BE2C (cell line): ENCODE measurements at regions not wholly inside any gene's neighbourhood (a gene's known extent, or its start where the extent isn't known, plus 50 kb on each side); places are given as distances from the start of the nearest gene placed in this dataset.

ENCODE experiments used
- DNase-seq: peaks from one replicate; pipeline ENCODE4 v3.0.0-alpha.2; 2020
- H3K27me3 ChIP-seq: fragments of 250-450 bp; sonication (Bioruptor Pico); 2 replicates; pipeline ENCODE4 v1.5.1; 2020; ENCODE audit warnings: mild to moderate bottlenecking
- H3K36me3 ChIP-seq: fragments of 250-450 bp; sonication (Bioruptor Pico); 2 replicates; pipeline ENCODE4 v1.5.1; 2020; ENCODE audit warnings: mild to moderate bottlenecking
- H3K4me1 ChIP-seq: fragments of 250-450 bp; sonication (Bioruptor Pico); 2 replicates; pipeline ENCODE4 v1.5.1; 2020
- H3K4me3 ChIP-seq: 2 replicates; pipeline ENCODE4 v1.5.1; 2011; ENCODE audit warnings: low read depth, low read length
- H3K9me3 ChIP-seq: fragments of 250-450 bp; sonication (Bioruptor Pico); 2 replicates; pipeline ENCODE4 v1.5.1; 2020
- CTCF ChIP-seq: IDR thresholded peaks from 2 replicates; pipeline ENCODE4 v1.5.1; 2012; ENCODE audit warnings: mild to moderate bottlenecking, low read depth, low read length

GRCh38 chr9:73402081-73403028 is 250.7 kb downstream of the ANXA1 start:
- no peaks in the 10 kb centered on the region for H3K36me3 ChIP-seq
- H3K4me1 ChIP-seq = no peaks in the 10 kb centered on the region
- no peaks in the 10 kb centered on the region for H3K27me3 ChIP-seq
- H3K9me3 ChIP-seq = no peaks in the 10 kb centered on the region
- TF ChIP-seq CTCF = no peak
- no peak for DNase-seq
- H3K4me3 ChIP-seq = no peak overlapping the region

- Histone ChIP-seq H3K27me3 (no peaks in the 10 kb centered on the region), H3K4me1 (no peaks in the 10 kb centered on the region), H3K9me3 (no peaks in the 10 kb centered on the region), H3K36me3 (no peaks in the 10 kb centered on the region), H3K4me3 (no peak overlapping the region)
- DNase-seq = no peak
- no peak for TF ChIP-seq CTCF
Observed at GRCh38 chr9:73411494-73411893, 259.8 kb downstream of the ANXA1 start.

DNA sequence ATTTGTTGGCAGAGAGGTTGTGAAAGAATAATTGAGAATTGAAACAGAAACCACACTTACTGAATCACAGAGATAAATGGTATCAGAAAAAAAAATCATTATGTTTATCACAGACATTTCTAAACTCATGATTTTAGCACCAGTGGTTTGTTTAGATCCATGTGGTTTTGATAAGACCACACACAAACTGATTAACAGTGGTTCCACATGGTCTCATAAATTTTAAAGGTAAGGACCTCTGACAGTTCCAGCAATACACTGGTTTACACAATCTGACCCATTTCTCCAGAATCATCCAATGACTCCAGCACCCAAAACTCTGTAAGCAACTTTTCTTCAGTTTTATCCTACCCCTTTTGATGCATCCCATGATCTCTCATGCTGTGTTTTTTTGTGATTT is 261.2 kb downstream of the ANXA1 start:
- TF ChIP-seq CTCF = no peak
- H3K4me1 ChIP-seq = no peaks in the 10 kb centered on the region

DNA sequence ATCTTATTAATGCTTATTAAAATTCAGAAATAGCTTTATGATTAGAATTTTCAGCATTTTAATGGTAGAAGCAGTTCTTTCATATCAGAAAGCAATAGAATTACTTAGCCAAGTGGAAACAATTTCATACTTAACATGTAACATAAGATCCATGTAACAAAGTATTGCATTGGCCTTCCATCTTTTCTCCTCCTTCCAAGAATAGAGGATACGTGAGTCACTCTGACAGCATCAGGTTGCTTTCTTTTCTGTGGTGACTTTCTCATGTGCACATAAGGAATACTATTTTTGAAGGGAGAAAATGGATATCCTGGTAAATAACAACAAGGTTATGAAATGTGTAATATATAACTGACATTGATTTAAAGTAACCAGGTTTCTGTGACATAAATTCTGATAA is 272.2 kb downstream of the ANXA1 start:
- no peaks in the 10 kb centered on the region for H3K36me3 ChIP-seq
- no peaks in the 10 kb centered on the region for H3K4me1 ChIP-seq
- no peaks in the 10 kb centered on the region for H3K27me3 ChIP-seq
- no peak for DNase-seq
- TF ChIP-seq CTCF = no peak
- no peaks in the 10 kb centered on the region for H3K9me3 ChIP-seq
- H3K4me3 ChIP-seq = no peak overlapping the region

More for the DNA sequence above, 261.2 kb downstream of the ANXA1 start:
- H3K9me3 ChIP-seq = no peaks in the 10 kb centered on the region
- H3K4me3 ChIP-seq = no peak overlapping the region
- no peaks in the 10 kb centered on the region for H3K27me3 ChIP-seq
- H3K36me3 ChIP-seq = no peaks in the 10 kb centered on the region
- no peak for DNase-seq

DNA sequence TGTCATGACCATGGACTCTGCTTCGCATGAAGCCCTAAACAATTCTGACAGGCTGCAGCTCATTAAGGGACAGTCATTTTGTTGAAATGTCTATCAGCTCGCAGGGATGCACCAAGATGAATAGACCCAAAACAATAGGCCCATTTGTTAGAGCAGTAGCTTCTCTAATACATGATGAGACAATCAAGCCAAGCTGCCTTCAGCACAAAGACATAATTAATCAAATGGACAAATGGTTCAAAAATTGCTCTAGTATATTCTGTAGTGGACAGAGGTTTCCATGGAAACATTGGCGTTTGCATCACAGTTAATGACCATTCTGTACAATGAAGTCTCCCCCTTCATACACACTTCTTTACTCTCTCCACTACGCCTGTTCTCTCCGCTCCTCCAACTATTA is 274.6 kb downstream of the ANXA1 start:
- Histone ChIP-seq H3K27me3 (no peaks in the 10 kb centered on the region), H3K4me3 (no peak overlapping the region), H3K4me1 (no peaks in the 10 kb centered on the region), H3K9me3 (no peaks in the 10 kb centered on the region), H3K36me3 (no peaks in the 10 kb centered on the region)
- no peak for DNase-seq
- no peak for TF ChIP-seq CTCF

GRCh38 chr9:73434826-73435225 is 283.2 kb downstream of the ANXA1 start:
- H3K36me3 ChIP-seq = no peaks in the 10 kb centered on the region
- no peaks in the 10 kb centered on the region for H3K4me1 ChIP-seq
- H3K9me3 ChIP-seq = no peaks in the 10 kb centered on the region
- no peak for DNase-seq
- H3K27me3 ChIP-seq = no peaks in the 10 kb centered on the region
- TF ChIP-seq CTCF = no peak
- H3K4me3 ChIP-seq = no peak overlapping the region
